GM21576 (cell line): ENCODE measurements at regions not wholly inside any gene's neighbourhood (a gene's known extent, or its start where the extent isn't known, plus 50 kb on each side); places are given as distances from the start of the nearest gene placed in this dataset.

Experiments
- ATAC-seq: cut with Tn5 transposase; IDR thresholded peaks from one replicate; pipeline ENCODE4 v1.9.1; 2021; ENCODE audit warnings: mild to moderate bottlenecking, moderate library complexity; ENCODE audit not compliant: unreplicated experiment

GRCh38 chr6:15960740-15961634 lies 167.9 kb upstream of the MYLIP start:
- no peak for ATAC-seq

- ATAC-seq, result no peak
Measured at GRCh38 chr6:15957655-15958169, 171.2 kb upstream of the MYLIP start.

GRCh38 chr6:15956205-15957106 lies 172.4 kb upstream of the MYLIP start:
- no peak for ATAC-seq

GRCh38 chr6:15955484-15955883 lies 173.4 kb upstream of the MYLIP start:
- no peak for ATAC-seq

GRCh38 chr6:15953152-15953880 lies 175.6 kb upstream of the MYLIP start:
- no peak for ATAC-seq

GRCh38 chr6:15952231-15953151 lies 176.4 kb upstream of the MYLIP start:
- no peak for ATAC-seq

- ATAC-seq, result no peak
Measured at GRCh38 chr6:15950962-15951569, 177.8 kb upstream of the MYLIP start.

GRCh38 chr6:15949982-15950381 lies 178.9 kb upstream of the MYLIP start:
- ATAC-seq, result no peak

- no peak for ATAC-seq
Measured at GRCh38 chr6:15948930-15949900, 179.7 kb upstream of the MYLIP start.

- ATAC-seq, result no peak
Measured at GRCh38 chr6:15947923-15948322, 181.0 kb upstream of the MYLIP start.

- ATAC-seq, result no peak
Measured at GRCh38 chr6:15947436-15947835, 181.4 kb upstream of the MYLIP start.

GRCh38 chr6:15946701-15947385 lies 182.0 kb upstream of the MYLIP start:
- ATAC-seq, result no peak

- ATAC-seq, result no peak
Measured at GRCh38 chr6:15945593-15946159, 183.2 kb upstream of the MYLIP start.

GRCh38 chr6:15943423-15943822 lies 185.5 kb upstream of the MYLIP start:
- no peak for ATAC-seq

- peak; percentile 42 for ATAC-seq
Measured at GRCh38 chr6:15941168-15941567, 187.7 kb upstream of the MYLIP start.

GRCh38 chr6:15938107-15938506 lies 190.8 kb upstream of the MYLIP start:
- no peak for ATAC-seq

- no peak for ATAC-seq
Measured at GRCh38 chr6:15937602-15938001, 191.3 kb upstream of the MYLIP start.
